ENCODE measurements at regions not wholly inside any gene's neighbourhood (a gene's known extent, or its start where the extent isn't known, plus 50 kb on each side); places are given as distances from the start of the nearest gene placed in this dataset.

GRCh38 chr12:75694534-75695268 is 183.3 kb upstream of the KRR1 start:
- TF ChIP-seq POLR2A (IDR thresholded peaks at IDR 0.05) (no peak), CTCF (IDR thresholded peaks at IDR 0.05) (no peak)

All from breast epithelium (tissue), 3 donors.